ENCODE measurements at regions not wholly inside any gene's neighbourhood (a gene's known extent, or its start where the extent isn't known, plus 50 kb on each side); places are given as distances from the start of the nearest gene placed in this dataset.

DNA sequence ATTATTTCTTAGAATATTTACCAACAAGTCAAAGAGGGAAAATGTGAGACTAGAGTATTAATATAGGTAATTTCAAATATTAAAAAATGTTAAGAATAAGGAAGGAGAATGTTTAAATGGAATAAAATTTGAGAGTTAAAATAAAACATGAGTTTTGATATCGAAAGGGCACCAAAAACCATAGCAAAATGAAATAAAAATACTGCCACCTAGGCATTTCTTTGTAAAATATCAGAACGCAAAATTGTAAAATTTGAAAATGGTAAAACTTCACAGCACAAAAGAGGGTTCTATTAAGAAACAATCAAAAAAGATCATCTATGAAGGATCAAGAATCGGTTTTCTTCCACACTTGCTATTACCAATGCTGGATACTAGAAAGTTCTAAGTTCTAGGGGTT lies 418.3 kb downstream of the TAF11L14 start:
- no peak for DNase-seq
- H3K4me1 Mint-ChIP-seq: no peaks in the 10 kb centered on the region
- no peaks in the 10 kb centered on the region for H3K27me3 Mint-ChIP-seq
- H3K27ac Mint-ChIP-seq: no peak overlapping the region
- no peak overlapping the region for H3K4me3 Mint-ChIP-seq
- ATAC-seq (replicated peaks): no peak
- no peaks in the 10 kb centered on the region for H3K36me3 Mint-ChIP-seq
- no peaks in the 10 kb centered on the region for H3K9me3 Mint-ChIP-seq

DNA sequence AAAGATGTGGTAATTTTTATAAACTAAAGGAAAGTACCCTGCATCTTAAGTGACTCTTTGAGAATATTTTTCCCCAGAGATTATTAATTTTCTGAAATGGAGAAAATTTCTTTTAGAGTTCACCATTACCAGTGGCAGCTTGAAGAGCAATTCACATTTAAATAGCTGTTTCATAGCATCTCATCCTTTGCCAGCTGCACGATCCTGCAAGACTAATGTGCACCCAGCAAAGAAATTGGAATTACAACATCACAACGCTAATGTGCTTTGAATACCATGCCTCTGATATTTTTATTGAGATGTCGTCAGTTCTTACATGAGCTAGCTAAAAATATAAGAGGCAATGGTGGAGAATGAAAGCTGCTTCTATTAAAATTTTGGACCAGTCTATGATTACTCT lies 423.5 kb downstream of the TAF11L14 start:
- Mint-ChIP-seq H3K36me3 (no peaks in the 10 kb centered on the region), H3K4me3 (no peak overlapping the region), H3K27ac (no peak overlapping the region), H3K4me1 (no peaks in the 10 kb centered on the region), H3K27me3 (no peaks in the 10 kb centered on the region), H3K9me3 (no peaks in the 10 kb centered on the region)
- ATAC-seq (replicated peaks) (no peak), DNase-seq (no peak)

DNA sequence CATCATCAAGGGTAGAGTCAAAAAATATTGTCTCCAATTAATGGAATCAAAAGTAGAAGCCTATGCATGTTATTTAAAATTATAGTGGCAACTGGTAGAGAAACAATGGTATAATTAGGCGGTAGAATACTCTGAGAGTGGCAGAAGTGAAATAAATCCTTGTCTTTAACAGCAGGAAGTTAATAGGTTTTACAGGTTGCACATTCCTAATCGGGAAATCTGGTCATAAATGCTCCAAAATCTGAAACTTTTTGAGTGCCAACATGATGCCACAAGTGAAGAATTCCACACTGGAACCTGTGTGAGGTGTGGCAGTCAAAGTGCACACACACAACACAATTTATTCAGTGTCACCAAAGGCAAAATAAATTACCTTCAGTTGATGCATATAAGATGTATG lies 433.4 kb downstream of the TAF11L14 start:
- H3K4me3 Mint-ChIP-seq: no peak overlapping the region
- H3K9me3 Mint-ChIP-seq: no peaks in the 10 kb centered on the region
- DNase-seq (no peak), ATAC-seq (replicated peaks) (no peak)
- no peaks in the 10 kb centered on the region for H3K36me3 Mint-ChIP-seq
- no peaks in the 10 kb centered on the region for H3K27me3 Mint-ChIP-seq
- no peak overlapping the region for H3K27ac Mint-ChIP-seq
- H3K4me1 Mint-ChIP-seq: no peaks in the 10 kb centered on the region

DNA sequence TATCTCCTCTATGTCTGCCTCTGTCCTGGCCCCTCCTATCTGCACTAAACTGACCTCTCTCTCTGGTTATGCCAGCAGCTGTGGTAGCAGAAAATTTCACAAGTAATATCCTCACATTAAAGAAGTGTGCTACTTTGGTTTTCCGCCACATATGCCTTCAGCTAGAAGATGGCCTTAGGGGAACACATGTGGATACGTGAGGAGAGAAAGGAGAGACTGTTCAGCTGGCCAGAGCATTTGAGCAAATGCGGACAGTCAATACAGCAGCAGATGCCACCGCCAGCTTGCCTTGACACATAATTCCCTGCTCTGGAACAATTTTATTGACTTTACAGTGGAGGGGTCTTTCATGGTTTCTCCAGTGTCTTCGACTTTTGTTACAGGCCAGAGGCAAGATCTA lies 434.6 kb downstream of the TAF11L14 start:
- no peaks in the 10 kb centered on the region for H3K4me1 Mint-ChIP-seq
- H3K27ac Mint-ChIP-seq: no peak overlapping the region
- H3K27me3 Mint-ChIP-seq: no peaks in the 10 kb centered on the region
- H3K9me3 Mint-ChIP-seq: no peaks in the 10 kb centered on the region
- DNase-seq: no peak
- H3K4me3 Mint-ChIP-seq: no peak overlapping the region
- no peaks in the 10 kb centered on the region for H3K36me3 Mint-ChIP-seq
- no peak for ATAC-seq (replicated peaks)

DNA sequence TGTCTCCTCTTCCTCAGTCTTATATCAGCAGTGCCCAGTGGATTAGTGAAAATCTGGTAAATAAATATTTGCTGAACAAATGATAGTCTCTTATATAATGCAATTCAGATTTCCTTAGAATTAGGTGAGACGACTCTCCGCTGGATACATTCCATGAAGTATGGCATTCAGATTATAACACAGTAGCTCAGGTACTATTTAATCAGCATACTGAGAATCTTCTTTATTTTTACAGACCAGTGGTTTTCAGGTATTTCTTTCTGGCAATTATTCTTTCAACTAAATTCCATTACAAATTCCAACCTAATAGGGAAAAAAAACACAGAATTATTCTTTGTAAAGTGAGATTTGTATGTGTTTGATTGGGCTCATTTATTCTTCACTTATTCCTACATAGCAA lies 435.5 kb downstream of the TAF11L14 start:
- ATAC-seq (replicated peaks) (no peak), DNase-seq (no peak)
- Mint-ChIP-seq H3K9me3 (no peaks in the 10 kb centered on the region), H3K4me3 (no peak overlapping the region), H3K4me1 (no peaks in the 10 kb centered on the region), H3K27ac (no peak overlapping the region), H3K27me3 (no peaks in the 10 kb centered on the region), H3K36me3 (no peaks in the 10 kb centered on the region)

DNA sequence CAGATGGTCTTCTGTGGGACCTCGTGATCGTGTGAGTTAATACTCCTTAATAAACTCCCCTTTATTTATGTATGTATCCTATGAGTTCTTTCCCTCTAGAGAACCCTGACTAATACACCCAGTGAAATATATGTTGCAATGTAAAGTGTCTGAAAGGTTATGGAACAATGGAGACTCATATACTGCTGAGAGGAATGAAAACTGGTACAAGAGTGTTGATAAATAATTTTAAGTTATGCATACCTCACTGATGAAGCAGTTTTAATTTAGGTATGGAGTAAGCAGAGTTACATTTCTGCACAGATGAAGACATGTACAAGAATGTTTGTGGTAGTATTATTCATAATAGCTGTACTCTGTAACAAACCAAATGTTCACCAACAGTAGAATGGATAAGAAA lies 438.3 kb downstream of the TAF11L14 start:
- no peaks in the 10 kb centered on the region for H3K36me3 Mint-ChIP-seq
- no peaks in the 10 kb centered on the region for H3K4me1 Mint-ChIP-seq
- H3K27ac Mint-ChIP-seq: no peak overlapping the region
- H3K9me3 Mint-ChIP-seq: no peaks in the 10 kb centered on the region
- ATAC-seq (replicated peaks): no peak
- no peak overlapping the region for H3K4me3 Mint-ChIP-seq
- no peaks in the 10 kb centered on the region for H3K27me3 Mint-ChIP-seq
- DNase-seq: no peak

DNA sequence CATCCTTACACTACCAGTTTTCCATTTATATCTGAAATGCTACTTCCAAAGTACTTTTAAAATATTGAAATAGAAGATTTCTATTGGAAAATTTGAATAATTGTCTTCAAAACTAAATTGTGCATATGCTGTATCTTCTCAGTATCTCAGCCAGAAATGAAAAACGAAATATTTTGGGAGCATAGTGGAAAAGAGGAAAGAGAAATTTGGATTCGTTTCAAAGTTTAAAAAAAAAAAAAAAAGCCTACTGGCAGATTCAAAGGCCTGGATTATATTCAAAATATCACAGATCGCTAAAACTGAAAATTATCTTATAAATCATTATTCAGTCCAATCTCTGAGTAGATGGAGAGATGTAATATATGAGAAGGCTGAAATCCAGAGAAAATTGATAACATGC lies 440.7 kb downstream of the TAF11L14 start:
- Mint-ChIP-seq H3K27ac (no peak overlapping the region), H3K27me3 (no peaks in the 10 kb centered on the region), H3K36me3 (no peaks in the 10 kb centered on the region), H3K4me1 (no peaks in the 10 kb centered on the region), H3K9me3 (no peaks in the 10 kb centered on the region), H3K4me3 (no peak overlapping the region)
- DNase-seq: no peak
- no peak for ATAC-seq (replicated peaks)

DNA sequence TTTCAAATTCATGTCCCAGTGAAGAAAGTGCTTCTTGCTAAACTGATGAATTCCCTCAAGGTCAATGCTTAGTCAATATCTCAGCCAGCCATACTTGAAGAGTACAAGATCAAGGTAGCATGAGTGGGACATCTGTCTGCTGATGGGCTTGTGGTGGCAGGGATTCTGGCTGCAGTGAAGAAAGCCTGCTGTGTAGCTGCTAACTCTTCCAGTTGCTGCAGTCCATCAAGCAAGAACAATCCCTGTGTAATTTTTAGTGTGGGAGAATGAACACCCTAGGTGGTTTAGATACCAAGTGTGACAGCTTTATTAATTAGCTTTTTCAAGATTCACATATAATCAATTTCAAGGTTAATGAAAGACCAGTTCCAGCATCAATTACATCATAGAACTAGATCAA lies 443.9 kb downstream of the TAF11L14 start:
- Mint-ChIP-seq H3K4me3 (no peak overlapping the region), H3K27ac (no peak overlapping the region), H3K9me3 (no peaks in the 10 kb centered on the region), H3K4me1 (no peaks in the 10 kb centered on the region), H3K36me3 (no peaks in the 10 kb centered on the region), H3K27me3 (no peaks in the 10 kb centered on the region)
- DNase-seq (no peak), ATAC-seq (replicated peaks) (no peak)

DNA sequence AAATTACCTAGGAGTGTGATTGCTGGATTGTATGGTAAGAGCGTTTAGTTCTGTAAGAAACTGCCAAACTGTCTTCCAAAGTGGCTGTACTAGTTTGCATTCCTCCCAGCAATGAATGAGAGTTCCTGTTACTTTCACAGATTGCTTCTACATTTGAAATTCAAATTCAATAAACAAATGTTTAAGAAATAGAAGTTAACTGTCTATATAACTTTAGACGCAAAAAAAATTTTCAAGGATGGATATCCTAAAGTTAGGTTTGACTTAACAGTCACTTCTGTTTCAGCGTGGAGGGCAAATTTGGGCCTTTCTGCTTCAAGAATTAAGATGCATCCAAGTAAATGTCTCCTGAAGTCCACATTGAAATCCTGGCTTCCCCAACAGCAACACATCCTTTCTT lies 445.6 kb downstream of the TAF11L14 start:
- Mint-ChIP-seq H3K4me1 (no peaks in the 10 kb centered on the region), H3K4me3 (no peak overlapping the region), H3K27ac (no peak overlapping the region), H3K36me3 (no peaks in the 10 kb centered on the region), H3K27me3 (no peaks in the 10 kb centered on the region), H3K9me3 (no peaks in the 10 kb centered on the region)
- no peak for ATAC-seq (replicated peaks)
- DNase-seq: no peak

DNA sequence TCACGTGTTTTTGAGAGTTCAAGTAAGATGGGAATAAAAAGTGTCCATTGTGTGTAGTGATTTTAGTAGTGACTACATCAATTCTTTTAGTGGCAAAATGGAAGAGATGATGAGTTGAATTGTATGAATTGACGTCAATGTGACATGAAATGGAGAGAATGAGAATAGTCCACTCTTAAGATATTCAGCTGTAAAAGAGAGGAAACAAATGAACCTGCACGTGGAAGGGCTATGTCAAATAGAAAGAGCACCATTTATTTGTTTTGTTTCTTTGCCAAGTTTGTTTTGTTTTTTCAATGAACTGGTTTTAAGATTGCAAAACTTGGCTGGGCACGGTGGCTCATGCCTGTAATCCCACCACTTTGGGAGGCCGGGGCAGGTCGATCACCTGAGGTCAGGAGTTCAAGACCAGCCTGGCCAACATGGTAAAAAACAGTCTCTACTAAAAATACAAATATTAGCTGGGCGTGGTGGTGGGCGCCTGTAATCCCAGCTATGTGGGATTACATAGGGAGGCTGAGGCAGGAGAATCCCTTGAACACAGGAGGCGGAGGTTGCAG lies 453.8 kb downstream of the TAF11L14 start:
- DNase-seq: no peak
- no peak for ATAC-seq (replicated peaks)
- Mint-ChIP-seq H3K4me3 (no peak overlapping the region), H3K27ac (no peak overlapping the region), H3K27me3 (peaks cover 0 to 4% of the 10 kb centered on the region in 2 donors), H3K4me1 (no peaks in the 10 kb centered on the region), H3K36me3 (no peaks in the 10 kb centered on the region), H3K9me3 (peaks cover 4 to 5% of the 10 kb centered on the region in 2 donors)

DNA sequence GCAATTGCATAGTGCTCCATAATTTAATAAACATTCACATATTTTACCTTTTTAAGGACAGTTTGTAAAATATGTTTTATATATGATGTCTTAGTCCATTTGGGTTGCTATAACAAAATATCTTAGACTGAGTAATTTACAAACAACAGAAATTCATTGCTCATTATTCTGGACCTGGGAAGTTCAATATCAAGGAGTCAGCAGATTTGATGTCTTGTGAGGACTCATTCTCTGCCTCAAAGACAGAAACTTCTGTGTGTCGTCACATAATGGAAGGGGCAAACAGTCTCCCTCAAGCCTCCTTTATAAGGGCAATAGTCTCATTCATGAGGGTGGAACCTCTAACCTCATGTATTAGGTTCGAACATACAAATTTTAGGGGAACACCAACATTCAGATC lies 455.9 kb downstream of the TAF11L14 start:
- Mint-ChIP-seq H3K27ac (no peak overlapping the region), H3K36me3 (no peaks in the 10 kb centered on the region), H3K4me1 (no peaks in the 10 kb centered on the region)

DNA sequence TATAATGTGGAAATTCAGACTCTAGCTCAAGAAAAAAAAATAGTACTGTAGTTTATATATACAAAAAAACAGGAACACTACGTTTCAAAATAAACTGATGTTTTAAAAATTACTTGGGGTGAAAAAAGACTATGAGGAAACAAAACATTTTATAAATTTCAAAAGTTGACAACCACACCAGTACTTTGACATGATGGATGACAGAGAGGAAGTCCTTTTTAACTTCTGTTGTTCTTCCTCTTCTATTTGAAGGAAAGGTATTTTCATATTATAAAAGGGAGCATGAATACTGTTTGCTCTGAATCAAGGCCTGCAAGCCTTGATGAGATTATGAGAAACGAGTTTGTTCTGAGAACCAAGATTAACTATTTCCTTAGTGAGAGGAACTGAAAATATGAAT lies 456.9 kb downstream of the TAF11L14 start:
- H3K27me3 Mint-ChIP-seq: peaks cover 0 to under 1% of the 10 kb centered on the region in 2 donors
- no peak overlapping the region for H3K4me3 Mint-ChIP-seq
- no peaks in the 10 kb centered on the region for H3K36me3 Mint-ChIP-seq
- no peaks in the 10 kb centered on the region for H3K4me1 Mint-ChIP-seq
- peaks cover 4% of the 10 kb centered on the region in 2 donors for H3K9me3 Mint-ChIP-seq
- H3K27ac Mint-ChIP-seq: no peak overlapping the region
- no peak for ATAC-seq (replicated peaks)
- DNase-seq: no peak

More for the DNA sequence above, 455.9 kb downstream of the TAF11L14 start:
- Mint-ChIP-seq H3K27me3 (peaks cover 0 to 4% of the 10 kb centered on the region in 2 donors), H3K4me3 (no peak overlapping the region), H3K9me3 (peaks cover 4 to 5% of the 10 kb centered on the region in 2 donors)
- DNase-seq (no peak), ATAC-seq (replicated peaks) (no peak)

DNA sequence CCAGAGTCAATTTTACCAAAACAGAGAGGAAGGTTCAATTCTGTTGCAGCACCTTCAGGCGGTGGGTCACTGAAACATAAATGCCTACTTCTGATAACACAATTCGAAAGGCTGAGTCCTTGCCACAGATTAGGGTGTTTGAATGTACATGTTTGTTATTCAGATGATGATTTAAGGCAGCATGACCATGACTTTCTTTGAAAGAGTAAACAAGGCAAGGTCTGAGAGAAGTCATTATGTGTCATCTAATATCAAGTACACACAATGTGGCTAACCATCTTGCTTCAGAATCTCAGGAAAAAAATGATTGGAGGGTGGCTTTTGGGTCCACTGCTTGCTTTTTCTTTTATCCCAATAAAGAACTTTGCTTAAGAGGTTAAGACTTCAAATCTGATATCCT lies 457.5 kb downstream of the TAF11L14 start:
- ATAC-seq (replicated peaks) (no peak), DNase-seq (no peak)
- no peak overlapping the region for H3K27ac Mint-ChIP-seq
- H3K36me3 Mint-ChIP-seq: no peaks in the 10 kb centered on the region
- H3K9me3 Mint-ChIP-seq: peaks cover 4% of the 10 kb centered on the region in 2 donors
- H3K4me3 Mint-ChIP-seq: no peak overlapping the region
- no peaks in the 10 kb centered on the region for H3K27me3 Mint-ChIP-seq
- no peaks in the 10 kb centered on the region for H3K4me1 Mint-ChIP-seq

DNA sequence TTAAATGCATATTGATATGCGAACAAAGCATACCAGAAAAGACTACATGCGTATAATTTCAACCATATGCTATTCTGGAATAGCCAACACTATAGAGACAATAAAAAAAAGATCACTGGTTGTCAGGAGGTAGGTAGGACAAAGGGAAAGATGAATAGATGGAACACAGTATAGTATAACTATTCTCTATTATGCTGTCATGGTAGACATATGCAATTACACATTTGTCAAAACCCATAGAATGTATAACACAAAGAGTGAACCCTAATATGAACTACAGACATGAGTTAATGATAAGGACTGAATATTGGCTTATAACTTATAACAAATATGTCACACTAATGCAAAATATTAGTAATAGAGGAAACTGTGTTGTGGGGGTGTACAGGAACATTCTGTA lies 460.8 kb downstream of the TAF11L14 start:
- Mint-ChIP-seq H3K9me3 (no peaks in the 10 kb centered on the region), H3K36me3 (no peaks in the 10 kb centered on the region), H3K4me3 (no peak overlapping the region), H3K27ac (no peak overlapping the region), H3K27me3 (peaks cover 0 to 3% of the 10 kb centered on the region in 2 donors), H3K4me1 (no peaks in the 10 kb centered on the region)
- ATAC-seq (replicated peaks) (no peak), DNase-seq (no peak)

DNA sequence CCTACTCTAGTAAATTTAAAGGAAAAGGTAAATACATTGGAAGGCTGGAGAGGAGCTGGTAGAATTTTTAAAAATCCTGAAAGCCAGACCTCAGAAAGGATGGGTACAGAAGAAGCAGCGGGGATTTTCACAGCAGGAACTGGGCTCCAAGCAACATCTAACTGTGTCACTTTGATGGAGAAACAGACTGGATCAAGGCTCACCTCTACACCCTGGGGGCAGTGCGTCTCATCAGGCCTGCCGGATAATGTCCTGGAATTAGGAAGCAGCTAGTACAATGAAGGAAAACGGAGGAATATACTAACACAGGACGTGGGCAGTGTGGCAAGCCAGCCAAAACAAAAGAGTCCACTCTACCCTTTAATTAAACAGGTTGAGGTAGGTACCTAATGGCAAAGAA lies 463.6 kb downstream of the TAF11L14 start:
- DNase-seq (no peak), ATAC-seq (replicated peaks) (no peak)
- H3K4me1 Mint-ChIP-seq: no peaks in the 10 kb centered on the region
- H3K27ac Mint-ChIP-seq: no peak overlapping the region
- H3K9me3 Mint-ChIP-seq: no peaks in the 10 kb centered on the region
- H3K36me3 Mint-ChIP-seq: no peaks in the 10 kb centered on the region
- H3K27me3 Mint-ChIP-seq: peaks cover 0 to 4% of the 10 kb centered on the region in 2 donors
- H3K4me3 Mint-ChIP-seq: no peak overlapping the region

DNA sequence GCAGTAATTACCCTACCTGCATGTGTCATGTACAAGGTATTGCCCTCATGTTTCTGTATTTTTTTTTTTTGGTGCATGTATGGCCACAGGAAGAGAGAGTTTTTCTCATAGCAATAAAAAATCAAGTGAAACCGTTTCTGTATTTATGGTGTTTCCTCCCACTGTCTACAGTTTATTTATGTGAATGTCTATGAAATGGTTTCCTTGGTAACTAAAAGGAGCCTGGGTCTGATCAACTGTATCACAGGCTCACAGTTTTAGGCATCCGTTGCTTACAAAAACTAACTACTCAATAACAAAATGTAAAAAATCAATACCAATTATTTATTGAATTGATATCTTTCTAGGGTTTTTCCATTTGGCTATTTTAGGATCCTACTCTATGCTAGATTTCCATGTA lies 464.4 kb downstream of the TAF11L14 start:
- H3K36me3 Mint-ChIP-seq: no peaks in the 10 kb centered on the region
- no peaks in the 10 kb centered on the region for H3K4me1 Mint-ChIP-seq
- no peaks in the 10 kb centered on the region for H3K9me3 Mint-ChIP-seq
- peaks cover 0 to 4% of the 10 kb centered on the region in 2 donors for H3K27me3 Mint-ChIP-seq
- no peak overlapping the region for H3K27ac Mint-ChIP-seq
- no peak overlapping the region for H3K4me3 Mint-ChIP-seq
- DNase-seq: no peak
- no peak for ATAC-seq (replicated peaks)
